ENCODE measurements at regions not wholly inside any gene's neighbourhood (a gene's known extent, or its start where the extent isn't known, plus 50 kb on each side); places are given as distances from the start of the nearest gene placed in this dataset.
"Not testable (repeated sequence)": the region's sequence is repeated elsewhere in the genome, so short reads cannot be mapped to it uniquely, and the experiment has no call there.

DNA sequence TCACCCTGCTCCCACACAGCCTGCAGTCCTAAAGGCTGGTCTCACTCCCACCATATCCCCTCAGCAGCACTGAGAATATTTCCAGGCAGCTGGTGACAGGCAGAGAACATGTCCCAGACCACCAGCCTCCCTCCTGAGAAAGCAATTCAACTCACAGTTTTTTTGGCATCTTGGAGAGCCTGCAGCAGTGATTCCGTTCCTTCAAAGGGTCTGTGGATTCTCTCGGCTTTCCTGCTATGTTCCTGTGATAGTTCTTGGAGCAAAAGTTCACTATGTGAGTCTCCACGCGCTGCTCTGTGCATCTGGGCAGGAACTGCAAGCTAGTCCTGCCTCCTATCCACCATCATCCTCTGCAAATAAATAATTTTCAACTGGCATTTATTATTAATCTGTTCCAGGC is 448.3 kb upstream of the HSF2 start:
- no peak for DNase-seq

DNA sequence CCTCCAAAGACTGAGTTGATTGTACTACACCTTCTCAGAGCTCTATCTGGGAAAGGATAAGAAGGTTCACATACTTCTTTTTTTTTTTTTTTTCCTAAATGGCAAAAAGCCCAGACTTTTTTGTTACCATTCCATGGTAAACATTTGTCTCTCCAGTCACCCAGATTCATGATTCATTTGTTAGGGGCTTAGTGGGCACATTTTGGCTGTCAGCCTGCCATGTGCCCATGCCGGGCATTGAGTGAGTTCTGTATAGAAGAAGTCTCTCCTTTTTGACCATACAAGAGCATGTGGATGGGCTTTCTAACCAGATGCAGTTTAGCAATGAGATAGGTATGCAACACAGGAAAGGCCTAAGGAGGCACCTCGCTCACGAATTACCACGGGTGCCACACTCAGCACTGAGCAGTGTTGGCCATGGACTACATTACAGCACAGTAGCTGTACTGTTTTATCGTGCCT is 447.5 kb upstream of the HSF2 start:
- no peak for DNase-seq

DNA sequence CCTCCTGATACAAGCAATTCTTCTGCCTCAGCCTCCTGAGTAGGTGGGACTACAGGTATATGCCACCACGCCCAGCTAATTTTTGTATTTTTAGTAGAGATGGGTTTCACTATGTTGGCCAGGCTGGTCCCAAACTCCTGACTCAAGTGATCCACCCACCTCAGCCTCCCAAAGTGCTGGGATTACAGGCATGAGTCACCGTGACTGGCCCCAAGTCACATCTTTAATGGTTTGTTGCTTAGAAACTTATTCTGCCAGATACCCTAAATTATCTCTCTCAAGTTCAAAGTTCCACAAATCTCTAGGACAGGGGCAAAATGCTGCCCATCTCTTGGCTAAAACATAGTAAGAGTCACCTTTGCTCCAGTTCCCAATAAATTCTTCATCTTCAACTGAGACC is 444.1 kb upstream of the HSF2 start:
- not testable (repeated sequence) for DNase-seq

- no peak for DNase-seq
These were observed 442.7 kb upstream of the HSF2 start for GRCh38 chr6:121956782-121957181.

GRCh38 chr6:121959501-121959900 is 440.0 kb upstream of the HSF2 start:
- no peak for DNase-seq

DNA sequence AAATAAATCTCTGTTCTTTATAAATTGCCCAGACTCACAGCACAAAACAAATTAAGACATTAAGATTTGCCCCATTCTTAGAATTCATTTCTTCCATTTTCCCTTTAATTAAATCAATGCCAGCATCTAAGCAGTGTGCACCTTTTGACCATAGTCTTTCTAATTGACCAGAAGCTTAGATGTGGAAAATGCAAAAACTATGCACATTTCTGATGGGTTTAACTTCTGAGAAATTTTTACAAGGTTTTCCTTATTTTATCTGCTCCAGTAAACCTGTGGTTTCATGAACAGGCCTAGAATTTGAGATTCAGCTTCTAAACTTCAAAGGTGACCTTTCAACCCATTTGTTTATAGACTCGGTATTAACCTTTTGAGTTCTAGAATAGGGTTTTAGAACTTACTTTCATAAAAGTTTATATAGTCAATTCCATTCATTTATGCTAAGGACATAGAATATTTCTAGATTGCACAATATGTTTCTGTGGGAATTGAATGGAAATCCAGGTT is 437.8 kb upstream of the HSF2 start:
- DNase-seq = no peak

GRCh38 chr6:121963826-121964225 is 435.6 kb upstream of the HSF2 start:
- DNase-seq = no peak

DNA sequence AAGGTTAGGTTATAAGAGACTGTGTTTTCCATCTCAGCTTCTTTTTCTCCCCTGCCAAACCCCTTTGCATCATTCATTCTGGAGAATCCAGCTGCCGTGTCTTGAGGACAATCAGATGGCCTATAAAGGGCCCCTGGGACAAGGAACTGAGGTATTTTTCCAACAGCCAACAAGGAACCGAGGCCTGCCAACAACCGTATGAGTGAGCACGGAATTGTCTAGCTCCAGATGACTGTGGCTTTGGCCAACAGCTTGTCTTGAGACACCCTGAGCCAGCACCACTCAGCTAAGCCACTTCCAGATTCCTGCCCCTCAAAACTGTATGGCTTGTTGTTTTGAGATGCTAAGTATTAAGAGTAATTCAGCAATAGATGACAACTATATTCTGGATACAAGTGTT is 433.7 kb upstream of the HSF2 start:
- DNase-seq = no peak

GRCh38 chr6:121967631-121968030 is 431.8 kb upstream of the HSF2 start:
- DNase-seq = no peak

GRCh38 chr6:121971931-121972335 is 427.5 kb upstream of the HSF2 start:
- DNase-seq = no peak

DNA sequence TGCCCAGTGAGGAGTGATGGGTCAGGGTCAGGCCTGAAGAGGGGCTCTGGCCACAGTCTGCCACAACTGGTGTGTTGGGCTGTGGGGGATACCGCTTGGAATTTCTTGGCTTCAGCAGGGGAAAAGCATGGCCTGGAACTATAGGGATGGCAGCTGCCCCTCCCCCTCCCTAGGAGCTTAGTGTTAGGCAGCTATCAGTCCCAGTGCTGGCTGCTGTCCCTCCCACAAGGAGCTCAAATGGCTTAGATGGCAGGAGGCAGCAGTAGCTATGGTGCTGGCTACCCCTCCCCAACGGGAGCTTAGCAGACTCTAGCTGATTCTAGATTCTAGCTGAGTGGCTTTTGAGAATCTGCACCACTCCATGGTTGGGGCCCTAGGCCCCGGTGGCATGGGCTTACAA is 414.5 kb upstream of the HSF2 start:
- DNase-seq = no peak

DNA sequence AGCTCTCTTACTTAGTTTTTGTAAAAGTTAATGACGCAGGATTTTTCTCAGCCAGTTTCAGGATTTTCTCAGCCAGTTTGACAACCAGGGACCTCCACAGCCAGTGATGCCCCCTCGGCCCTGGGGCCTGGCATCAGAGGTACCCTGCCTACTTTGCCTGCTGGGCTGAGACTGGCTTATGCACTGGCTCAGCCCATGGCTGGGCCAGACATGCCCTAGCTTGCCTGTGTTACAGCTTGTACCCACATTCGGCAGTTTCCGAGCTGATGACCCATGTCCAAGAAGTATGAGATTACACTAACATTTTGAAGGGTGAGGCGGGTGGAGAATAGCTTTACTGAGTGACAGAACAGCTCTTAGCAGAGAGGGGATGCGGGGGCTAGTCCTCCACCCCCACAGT is 406.1 kb upstream of the HSF2 start:
- no peak for DNase-seq

DNA sequence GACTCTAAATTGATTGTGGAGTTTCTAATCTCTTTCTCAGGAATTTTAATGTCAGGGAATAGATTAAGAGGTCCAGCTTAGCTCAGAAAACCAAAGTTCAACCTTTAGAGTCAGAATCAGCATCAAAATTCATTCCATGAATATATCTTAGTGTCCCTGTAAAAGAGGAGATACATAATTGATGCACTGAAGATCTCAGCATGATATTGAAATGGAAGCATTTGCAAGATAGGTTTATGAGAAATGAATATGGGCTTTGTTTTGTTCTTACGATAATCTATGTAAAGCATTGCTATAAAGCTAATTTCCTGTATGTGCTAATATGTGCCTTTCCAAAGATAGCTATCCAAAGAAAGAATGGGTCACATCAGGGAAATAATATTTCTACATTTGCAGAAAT is 404.5 kb upstream of the HSF2 start:
- DNase-seq = no peak

DNA sequence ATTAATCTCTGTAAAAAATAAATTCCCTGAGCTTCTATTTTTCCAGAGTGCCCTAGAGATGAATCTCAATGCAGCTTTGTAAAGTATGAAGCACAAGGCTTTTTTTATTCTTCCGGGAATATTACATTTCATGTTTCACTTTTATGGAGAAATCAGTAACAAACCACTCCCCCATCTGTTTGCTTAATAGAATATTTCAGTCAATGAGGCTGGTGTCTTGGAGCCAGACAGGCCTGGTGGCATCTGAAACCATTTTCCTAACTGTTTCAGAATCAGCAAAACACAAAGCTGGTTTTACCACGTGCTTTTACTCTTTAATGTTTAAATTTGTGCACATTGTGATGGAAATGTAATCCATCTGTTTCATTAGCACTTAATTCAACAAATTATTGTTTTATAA is 400.8 kb upstream of the HSF2 start:
- DNase-seq = no peak

DNA sequence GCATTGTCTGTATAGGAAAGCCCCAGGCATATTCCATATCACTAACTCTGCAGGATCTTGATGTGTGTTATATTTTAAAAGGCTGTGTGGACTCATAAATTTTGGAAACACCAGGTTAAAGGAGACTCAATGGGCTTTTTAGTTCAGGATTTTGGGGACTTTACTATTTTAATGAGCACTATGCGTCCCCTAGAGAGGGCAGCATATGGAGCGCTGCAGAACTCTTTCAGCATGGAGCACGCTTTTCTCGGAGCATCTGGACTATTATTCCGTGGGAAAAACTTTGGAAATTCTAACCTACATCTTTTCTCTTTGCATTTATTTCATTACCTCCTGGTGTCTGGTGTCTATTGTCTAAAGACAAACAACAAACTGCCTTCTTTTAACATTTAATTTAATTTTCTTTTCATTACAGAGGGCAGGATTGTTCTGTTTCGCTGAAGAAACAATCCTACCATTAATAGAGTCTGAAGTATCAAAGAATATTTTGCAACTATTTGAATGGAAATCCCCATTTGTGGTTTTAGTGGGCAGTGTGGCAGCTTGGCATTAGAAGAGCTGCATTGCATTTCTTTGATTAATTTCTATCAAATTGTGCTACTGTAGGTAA is 399.9 kb upstream of the HSF2 start:
- DNase-seq = no peak

DNA sequence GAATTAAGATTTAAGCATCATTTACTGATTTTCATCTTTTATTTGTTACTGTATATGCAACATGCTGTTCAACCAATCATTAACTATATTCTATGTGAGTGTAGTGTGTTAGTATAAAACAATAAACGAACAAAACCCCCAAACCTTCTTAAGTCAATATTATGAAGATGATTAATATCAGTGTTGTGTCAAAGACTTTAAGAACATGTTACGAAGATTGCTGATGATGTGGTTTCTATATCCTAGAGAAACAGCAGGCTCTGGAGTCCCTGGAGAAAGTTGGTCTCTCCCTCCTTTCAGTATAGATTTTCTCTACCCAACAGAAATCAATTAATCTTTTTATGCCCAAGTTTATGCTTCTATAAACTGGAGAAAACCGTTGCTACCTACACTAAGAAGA is 393.8 kb upstream of the HSF2 start:
- DNase-seq = no peak

- DNase-seq = no peak
These were observed 392.1 kb upstream of the HSF2 start for GRCh38 chr6:122007339-122007738.

GRCh38 chr6:122008101-122008999 is 391.1 kb upstream of the HSF2 start:
- no peak for DNase-seq

GRCh38 chr6:122009000-122009350 is 390.5 kb upstream of the HSF2 start:
- DNase-seq = no peak

DNA sequence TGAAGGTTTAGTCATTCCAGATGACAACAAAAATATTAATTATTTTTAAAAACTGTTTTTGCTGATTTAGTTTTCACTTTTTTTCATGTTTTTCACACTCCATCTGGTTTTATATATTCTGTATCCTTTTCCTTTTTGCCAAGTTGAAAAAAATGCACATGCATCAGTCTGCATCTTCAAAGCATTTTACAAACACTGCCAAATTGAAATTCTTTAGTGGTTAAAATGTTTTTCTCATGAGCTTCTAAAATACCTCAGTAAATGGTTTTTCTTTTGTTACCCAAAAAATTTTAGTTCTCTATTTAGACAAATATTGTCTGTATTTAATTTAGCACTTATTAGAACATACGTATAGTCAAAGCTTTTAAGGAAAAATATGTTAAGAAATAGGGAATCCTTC is 386.9 kb upstream of the HSF2 start:
- no peak for DNase-seq

GRCh38 chr6:122014961-122015360 is 384.5 kb upstream of the HSF2 start:
- no peak for DNase-seq

GRCh38 chr6:122020588-122021264 is 378.7 kb upstream of the HSF2 start:
- DNase-seq = no peak

- no peak for DNase-seq
These were observed 374.3 kb upstream of the HSF2 start for GRCh38 chr6:122025104-122025503.
